GM23338 (cell line): ENCODE measurements at regions not wholly inside any gene's neighbourhood (a gene's known extent, or its start where the extent isn't known, plus 50 kb on each side); places are given as distances from the start of the nearest gene placed in this dataset.
A peak's percentile ranks its signal among the peaks of the same experiment; 100 is the strongest.

Experiments
- ATAC-seq: fragments of 200-7000 bp; cut with Tn5 transposase; 3 replicates; pipeline ENCODE4 v1.9.1; 2020
- DNase-seq: peaks from one replicate; pipeline ENCODE4 v3.0.0-alpha.2; 2015; ENCODE audit warnings: low spot score
- H2AFZ ChIP-seq: fragments of 200-600 bp; sonication (generic); 2 replicates; pipeline ENCODE4 v1.8.0; 2016; ENCODE audit warnings: antibody characterized with exemption, mild to moderate bottlenecking, moderate library complexity
- H3F3A ChIP-seq: fragments of 200-600 bp; sonication (generic); replicated peaks from 2 replicates; pipeline ENCODE4 v1.8.0; 2017; ENCODE audit warnings: antibody characterized with exemption, mixed run types, low read depth
- H3K27ac ChIP-seq: fragments of 200-600 bp; sonication (generic); 2 replicates; pipeline ENCODE4 v1.6.1; 2016; ENCODE audit warnings: low read depth
- H3K27me3 ChIP-seq: fragments of 200-600 bp; sonication (generic); 2 replicates; pipeline ENCODE4 v1.8.0; 2016; ENCODE audit warnings: mild to moderate bottlenecking, mixed run types, moderate library complexity; ENCODE audit not compliant: insufficient read depth
- H3K36me3 ChIP-seq: fragments of 200-600 bp; sonication (generic); 2 replicates; pipeline ENCODE4 v1.8.0; 2016; ENCODE audit warnings: mild to moderate bottlenecking; ENCODE audit not compliant: insufficient read depth
- H3K4me1 ChIP-seq: fragments of 200-600 bp; sonication (generic); 2 replicates; pipeline ENCODE4 v1.8.0; 2016; ENCODE audit warnings: mild to moderate bottlenecking, moderate library complexity; ENCODE audit not compliant: insufficient read depth
- H3K4me2 ChIP-seq: fragments of 200-600 bp; sonication (generic); 2 replicates; pipeline ENCODE4 v1.7.1; 2017; ENCODE audit warnings: mixed run types
- H3K4me3 ChIP-seq: fragments of 200-600 bp; sonication (generic); 2 replicates; pipeline ENCODE4 v1.6.1; 2016; ENCODE audit warnings: mixed run types
- H3K79me2 ChIP-seq: fragments of 200-600 bp; sonication (generic); replicated peaks from 2 replicates; pipeline ENCODE4 v1.8.0; 2017; ENCODE audit warnings: mild to moderate bottlenecking; ENCODE audit not compliant: insufficient read depth
- H3K9me2 ChIP-seq: fragments of 200-600 bp; sonication (generic); 2 replicates; pipeline ENCODE4 v1.8.0; 2017; ENCODE audit not compliant: insufficient read depth
- H4K20me1 ChIP-seq: fragments of 200-600 bp; sonication (generic); replicated peaks from 2 replicates; pipeline ENCODE4 v1.8.0; 2017; ENCODE audit warnings: mild to moderate bottlenecking; ENCODE audit not compliant: insufficient read depth
- H3K27ac Mint-ChIP-seq: 2 replicates; pipeline ENCODE4 v1.8.0; 2020; ENCODE audit warnings: inconsistent platforms, mild to moderate bottlenecking, moderate library complexity, mixed read lengths
- H3K27me3 Mint-ChIP-seq: 3 replicates; pipeline ENCODE4 v1.8.0; 2022; ENCODE audit warnings: low read depth, mild to moderate bottlenecking, moderate library complexity, mixed read lengths, inconsistent platforms; ENCODE audit not compliant: insufficient read depth, poor library complexity
- H3K36me3 Mint-ChIP-seq: 3 replicates; pipeline ENCODE4 v1.8.0; 2021; ENCODE audit warnings: low read depth, mild to moderate bottlenecking, inconsistent platforms, moderate library complexity, mixed read lengths
- H3K4me1 Mint-ChIP-seq: 3 replicates; pipeline ENCODE4 v1.8.0; 2020; ENCODE audit warnings: mild to moderate bottlenecking, inconsistent platforms, mixed read lengths
- H3K4me3 Mint-ChIP-seq: 3 replicates; pipeline ENCODE4 v1.8.0; 2021; ENCODE audit warnings: moderate library complexity, mild to moderate bottlenecking, inconsistent platforms, mixed read lengths
- H3K9me3 Mint-ChIP-seq: 3 replicates; pipeline ENCODE4 v1.8.0; 2020; ENCODE audit warnings: moderate library complexity, mild to moderate bottlenecking, inconsistent platforms, mixed read lengths
- CREB1 ChIP-seq: fragments of 250-450 bp; sonication (Bioruptor Pico); IDR thresholded peaks from 2 replicates; pipeline ENCODE4 v1.5.0; 2020; ENCODE audit warnings: low read depth, mild to moderate bottlenecking, moderate library complexity
- CTCF ChIP-seq, 2 experiments: fragments of 200-600 bp in 1 of 2; sonication (generic) in 1 of 2; conservative IDR thresholded peaks; 2 replicates each; pipeline versions ENCODE4 v1.5.1 to v1.6.1; 2016 to 2017; ENCODE audit warnings: antibody characterized with exemption in 2 of 2, low read depth in 2 of 2, mild to moderate bottlenecking in 2 of 2, moderate library complexity in 1 of 2
- JUNB ChIP-seq: IDR thresholded peaks from one replicate; pipeline ENCODE4 v1.6.1; 2016; ENCODE audit warnings: antibody characterized with exemption; ENCODE audit not compliant: unreplicated experiment
- NANOG ChIP-seq: IDR thresholded peaks from 2 replicates; pipeline ENCODE4 v1.6.1; 2016; ENCODE audit warnings: antibody characterized with exemption, borderline replicate concordance
- POLR2AphosphoS5 ChIP-seq: IDR thresholded peaks from 2 replicates; pipeline ENCODE4 v1.6.1; 2016; ENCODE audit warnings: antibody characterized with exemption, low read depth
- STAT1 ChIP-seq: IDR thresholded peaks from one replicate; pipeline ENCODE4 v1.6.1; 2016; ENCODE audit warnings: antibody characterized with exemption; ENCODE audit not compliant: unreplicated experiment
- ZNF462 ChIP-seq: fragments of 250-450 bp; sonication (Bioruptor Pico); IDR thresholded peaks from 2 replicates; pipeline ENCODE4 v1.5.0; 2020; ENCODE audit warnings: mild to moderate bottlenecking, moderate library complexity
- TF ChIP-seq, protein P1 (sequence below): IDR thresholded peaks from one replicate; pipeline ENCODE4 v1.6.1; 2018; ENCODE audit warnings: antibody characterized with exemption; ENCODE audit not compliant: unreplicated experiment

DNA sequence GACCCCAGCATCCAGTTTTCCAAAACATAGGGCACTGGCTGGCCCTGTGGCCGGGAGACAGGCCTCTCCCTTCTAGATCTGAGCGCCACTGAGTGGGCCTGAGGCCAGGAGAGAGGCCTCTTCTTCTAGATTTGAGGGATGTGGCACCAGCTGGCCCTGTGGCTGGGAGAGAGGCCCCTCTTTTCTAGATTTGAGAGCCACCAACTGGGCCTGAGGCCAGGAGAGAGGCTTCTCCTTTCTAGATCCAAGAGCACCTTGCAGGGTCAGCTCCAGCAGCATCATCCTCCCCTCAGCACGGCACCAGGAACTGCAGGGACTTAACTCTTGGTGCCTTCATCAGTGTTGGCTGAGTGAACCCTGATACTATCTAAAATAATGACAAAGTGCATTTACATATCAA lies 114.3 kb upstream of the ALKAL2 start (continued):
- TF ChIP-seq ZNF462: no peak
- no peak for TF ChIP-seq STAT1
- TF ChIP-seq JUNB: no peak
- no peak for TF ChIP-seq CTCF (conservative IDR thresholded peaks at IDR 0.05; ENCODE audit: low read depth in 2 of 2)

- no peak overlapping the region for H3K4me3 ChIP-seq
- Mint-ChIP-seq H3K9me3 (peaks cover 10% of the 10 kb centered on the region), H3K27me3 (peaks cover 2% of the 10 kb centered on the region), H3K4me1 (peaks cover 8% of the 10 kb centered on the region), H3K4me3 (no peak overlapping the region), H3K27ac (no peak overlapping the region), H3K36me3 (peaks cover 5% of the 10 kb centered on the region; the same call in 1 of the 3 replicates)
- H3K27me3 ChIP-seq: no peaks in the 10 kb centered on the region
- H2AFZ ChIP-seq: no peak overlapping the region
- H3K9me2 ChIP-seq: no peaks in the 10 kb centered on the region
- H3F3A ChIP-seq: no peaks in the 10 kb centered on the region
- H4K20me1 ChIP-seq: no peaks in the 10 kb centered on the region
- no peaks in the 10 kb centered on the region for H3K36me3 ChIP-seq
- no peak overlapping the region for H3K27ac ChIP-seq
- H3K4me2 ChIP-seq: no peak overlapping the region
- no peaks in the 10 kb centered on the region for H3K79me2 ChIP-seq
- no peak for DNase-seq
- no peaks in the 10 kb centered on the region for H3K4me1 ChIP-seq
- ATAC-seq: peak; percentile 67
- no peak for TF ChIP-seq CREB1
- TF ChIP-seq, protein P1, sequence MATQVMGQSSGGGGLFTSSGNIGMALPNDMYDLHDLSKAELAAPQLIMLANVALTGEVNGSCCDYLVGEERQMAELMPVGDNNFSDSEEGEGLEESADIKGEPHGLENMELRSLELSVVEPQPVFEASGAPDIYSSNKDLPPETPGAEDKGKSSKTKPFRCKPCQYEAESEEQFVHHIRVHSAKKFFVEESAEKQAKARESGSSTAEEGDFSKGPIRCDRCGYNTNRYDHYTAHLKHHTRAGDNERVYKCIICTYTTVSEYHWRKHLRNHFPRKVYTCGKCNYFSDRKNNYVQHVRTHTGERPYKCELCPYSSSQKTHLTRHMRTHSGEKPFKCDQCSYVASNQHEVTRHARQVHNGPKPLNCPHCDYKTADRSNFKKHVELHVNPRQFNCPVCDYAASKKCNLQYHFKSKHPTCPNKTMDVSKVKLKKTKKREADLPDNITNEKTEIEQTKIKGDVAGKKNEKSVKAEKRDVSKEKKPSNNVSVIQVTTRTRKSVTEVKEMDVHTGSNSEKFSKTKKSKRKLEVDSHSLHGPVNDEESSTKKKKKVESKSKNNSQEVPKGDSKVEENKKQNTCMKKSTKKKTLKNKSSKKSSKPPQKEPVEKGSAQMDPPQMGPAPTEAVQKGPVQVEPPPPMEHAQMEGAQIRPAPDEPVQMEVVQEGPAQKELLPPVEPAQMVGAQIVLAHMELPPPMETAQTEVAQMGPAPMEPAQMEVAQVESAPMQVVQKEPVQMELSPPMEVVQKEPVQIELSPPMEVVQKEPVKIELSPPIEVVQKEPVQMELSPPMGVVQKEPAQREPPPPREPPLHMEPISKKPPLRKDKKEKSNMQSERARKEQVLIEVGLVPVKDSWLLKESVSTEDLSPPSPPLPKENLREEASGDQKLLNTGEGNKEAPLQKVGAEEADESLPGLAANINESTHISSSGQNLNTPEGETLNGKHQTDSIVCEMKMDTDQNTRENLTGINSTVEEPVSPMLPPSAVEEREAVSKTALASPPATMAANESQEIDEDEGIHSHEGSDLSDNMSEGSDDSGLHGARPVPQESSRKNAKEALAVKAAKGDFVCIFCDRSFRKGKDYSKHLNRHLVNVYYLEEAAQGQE: no peak
- TF ChIP-seq CTCF (conservative IDR thresholded peaks at IDR 0.05; ENCODE audit: low read depth in 2 of 2): no peak
- no peak for TF ChIP-seq POLR2AphosphoS5
- TF ChIP-seq NANOG: no peak
Observed at GRCh38 chr2:401019-401679, 113.3 kb upstream of the ALKAL2 start.
